Iris pigment epithelial cell (primary cell): ENCODE measurements at regions not wholly inside any gene's neighbourhood (a gene's known extent, or its start where the extent isn't known, plus 50 kb on each side); places are given as distances from the start of the nearest gene placed in this dataset.

Source experiments
- DNase-seq: peaks from one replicate; pipeline ENCODE4 v3.0.0-alpha.2; 2011; ENCODE audit warnings: low read depth

DNA sequence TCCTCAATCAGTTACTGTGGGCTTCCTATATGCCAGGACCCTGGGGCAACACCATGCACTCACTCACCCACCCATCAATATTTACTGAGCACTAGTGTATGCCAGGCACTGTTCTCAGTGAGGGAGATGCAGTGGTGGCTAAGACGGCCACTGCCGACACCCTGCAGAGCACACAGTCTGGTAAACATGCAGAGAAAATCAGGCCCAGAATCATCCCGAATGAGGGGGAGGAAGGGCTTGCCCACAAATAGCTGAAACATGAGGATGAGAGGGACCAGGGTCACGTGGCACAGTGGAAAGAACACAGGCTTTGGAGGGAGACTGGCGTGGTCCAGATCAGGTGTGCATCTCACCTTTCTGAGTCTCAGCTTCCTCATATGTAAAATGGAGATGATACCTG lies 89.2 kb upstream of the IGSF21 start:
- DNase-seq: no peak

DNA sequence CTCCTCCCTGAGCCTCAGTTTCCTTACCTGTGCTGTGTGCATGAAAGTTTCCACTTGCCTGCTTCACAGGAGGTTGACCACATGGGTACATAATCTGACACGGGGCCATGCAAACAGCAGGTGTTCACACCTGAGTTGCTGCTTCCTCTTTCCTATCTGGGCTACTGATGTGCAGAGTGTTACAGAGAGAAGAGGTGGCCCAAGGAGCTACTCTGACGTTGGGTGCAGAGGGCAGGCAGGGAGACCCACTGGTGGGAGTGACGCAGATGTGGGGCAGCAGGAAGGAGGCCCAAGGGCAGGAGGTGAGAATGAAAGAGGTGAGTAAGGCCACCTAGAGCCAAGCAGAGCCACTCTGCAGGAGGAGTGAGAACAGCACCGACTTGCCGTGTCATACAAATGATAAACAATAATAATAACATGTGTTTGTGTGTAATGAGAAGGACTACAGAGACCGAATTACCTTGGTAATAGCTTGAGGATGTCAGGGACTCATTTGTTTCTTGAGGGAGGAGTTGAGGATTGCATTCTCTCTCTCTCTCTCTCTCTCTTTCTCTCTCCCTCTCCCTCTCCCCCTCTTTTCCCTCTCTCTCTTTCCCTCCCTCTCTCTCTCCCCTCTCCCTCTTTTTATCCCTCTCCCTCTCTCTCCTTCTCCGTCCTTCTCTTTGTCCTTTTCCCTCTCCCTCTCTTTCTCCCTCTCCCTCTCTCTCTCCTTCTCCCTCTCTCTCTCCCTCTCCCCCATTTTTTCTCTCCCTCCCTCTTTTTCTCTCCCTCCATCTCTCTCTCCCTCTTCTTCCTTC lies 87.4 kb upstream of the IGSF21 start:
- DNase-seq: no peak

DNA sequence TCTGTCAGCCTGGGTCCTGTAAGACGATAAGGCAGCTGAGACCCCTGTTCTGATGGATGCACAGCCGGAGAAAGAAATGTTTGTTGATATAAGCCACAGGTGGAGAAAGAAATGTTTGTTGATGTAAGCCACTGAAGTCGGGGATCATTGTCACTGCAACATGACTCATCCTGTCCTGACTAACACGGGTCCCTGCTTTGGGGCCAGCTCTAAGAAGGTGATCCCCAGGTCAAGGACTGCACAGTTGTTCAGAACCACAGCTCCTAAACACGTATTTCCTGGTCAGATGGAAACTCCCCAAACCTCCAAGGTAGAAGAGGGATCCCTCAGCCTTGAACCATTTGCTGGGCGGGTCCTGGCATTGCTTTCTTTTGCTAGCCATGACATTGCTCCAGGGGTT lies 86.4 kb upstream of the IGSF21 start:
- DNase-seq: no peak

DNA sequence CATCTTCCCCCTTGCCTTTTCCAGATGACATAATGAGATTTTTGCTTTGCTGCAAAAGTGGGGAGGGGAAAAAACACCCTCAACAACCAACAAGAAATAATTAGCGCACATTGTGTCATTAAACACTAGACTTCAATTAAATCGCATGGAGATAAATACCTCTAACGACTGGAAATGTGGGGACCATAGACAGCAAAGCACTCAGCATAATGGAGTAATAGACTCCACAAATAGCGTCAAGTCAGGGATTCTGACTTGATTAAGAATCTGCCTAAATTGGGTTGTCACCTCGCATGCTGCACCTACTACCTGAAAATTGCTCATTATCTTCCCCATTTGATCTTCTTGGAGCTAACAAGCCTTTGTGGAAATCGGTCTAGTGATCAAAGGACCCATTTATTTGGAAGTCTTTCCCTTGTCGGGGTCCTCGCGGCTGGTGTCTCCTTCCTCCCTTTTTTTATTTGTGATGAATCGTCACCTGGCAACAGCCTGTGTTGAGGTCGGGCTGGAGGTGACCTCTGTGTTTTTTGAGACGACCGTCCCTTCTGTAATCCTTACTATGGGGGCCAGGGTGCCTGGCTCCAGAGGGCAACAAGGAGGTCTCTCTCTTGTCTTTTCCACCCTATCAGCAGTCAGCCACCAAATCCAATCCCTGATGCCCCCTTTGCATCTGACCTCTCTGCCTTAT lies 75.3 kb upstream of the IGSF21 start:
- no peak for DNase-seq

DNA sequence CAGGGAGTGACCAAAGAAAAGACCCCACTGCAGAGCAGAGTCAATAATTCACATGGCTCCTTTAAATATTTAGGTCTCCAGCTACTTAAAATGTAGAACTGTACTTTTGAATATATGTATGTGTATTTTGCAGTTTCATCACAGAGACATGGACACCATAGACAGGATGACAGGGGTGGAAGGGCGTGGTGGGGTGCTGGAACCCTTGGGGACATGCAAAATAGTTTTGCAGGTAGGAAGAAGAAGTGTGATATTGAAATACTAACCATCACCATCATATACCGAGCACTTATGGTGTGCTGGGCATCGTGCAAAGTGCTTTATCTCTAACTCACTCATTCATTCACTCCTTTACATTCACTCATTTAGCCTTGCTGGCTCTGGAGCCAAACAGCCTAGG lies 72.5 kb upstream of the IGSF21 start:
- DNase-seq: no peak

DNA sequence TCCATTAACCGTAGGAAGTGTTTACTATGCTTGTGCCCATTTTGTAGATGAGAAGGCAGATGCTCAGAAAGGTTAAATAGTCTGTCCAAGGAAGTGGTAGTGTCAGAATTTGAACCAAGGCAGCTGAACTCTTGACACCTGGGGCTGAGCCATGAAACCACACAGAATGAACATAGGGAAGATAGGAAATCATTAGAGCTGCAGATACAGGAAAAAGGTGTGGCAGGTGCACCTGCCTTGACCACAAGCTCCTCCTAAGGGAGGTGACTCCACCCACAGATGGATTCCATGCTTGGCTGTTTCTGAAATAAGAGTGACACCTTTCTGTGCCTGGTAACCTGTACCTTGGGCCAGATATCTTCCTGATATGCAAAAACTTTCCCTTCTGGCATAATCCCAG lies 69.9 kb upstream of the IGSF21 start:
- DNase-seq: no peak

DNA sequence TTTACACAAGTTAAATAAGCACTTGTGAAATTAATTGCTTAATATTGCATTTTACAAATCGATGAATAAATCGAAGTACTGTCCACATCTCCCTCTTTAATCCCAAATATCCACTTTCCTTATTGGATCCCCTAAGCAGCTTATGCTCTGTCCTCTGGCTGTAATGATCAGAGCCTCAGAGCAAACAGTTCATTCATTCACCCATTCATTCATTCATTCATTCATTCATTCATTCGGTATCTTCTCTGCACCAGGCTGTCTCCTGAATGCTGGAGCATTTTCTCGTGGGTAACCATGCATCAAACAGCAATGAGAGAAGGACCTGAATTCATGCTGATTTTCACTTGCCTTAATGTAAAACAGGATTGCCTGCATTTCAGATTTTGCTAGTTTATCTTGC lies 69.5 kb upstream of the IGSF21 start:
- no peak for DNase-seq

DNA sequence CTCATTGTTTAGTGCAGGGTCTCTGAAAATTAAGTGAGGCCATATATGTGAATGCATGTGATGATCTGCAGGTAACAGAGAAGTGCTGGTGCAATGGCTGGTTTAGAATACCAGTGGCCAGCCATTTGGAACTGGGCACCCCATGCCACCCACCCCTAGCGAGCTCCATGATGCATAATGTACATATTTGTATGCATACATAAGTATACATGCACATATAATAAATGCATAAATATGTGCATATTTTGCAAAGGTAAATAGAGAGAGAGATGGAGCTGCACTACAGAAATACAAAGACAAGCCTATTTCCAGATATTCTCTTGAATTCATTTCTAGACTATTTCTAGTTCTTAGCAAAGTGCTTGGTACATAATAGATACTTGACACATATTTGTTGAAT lies 68.5 kb upstream of the IGSF21 start:
- no peak for DNase-seq

DNA sequence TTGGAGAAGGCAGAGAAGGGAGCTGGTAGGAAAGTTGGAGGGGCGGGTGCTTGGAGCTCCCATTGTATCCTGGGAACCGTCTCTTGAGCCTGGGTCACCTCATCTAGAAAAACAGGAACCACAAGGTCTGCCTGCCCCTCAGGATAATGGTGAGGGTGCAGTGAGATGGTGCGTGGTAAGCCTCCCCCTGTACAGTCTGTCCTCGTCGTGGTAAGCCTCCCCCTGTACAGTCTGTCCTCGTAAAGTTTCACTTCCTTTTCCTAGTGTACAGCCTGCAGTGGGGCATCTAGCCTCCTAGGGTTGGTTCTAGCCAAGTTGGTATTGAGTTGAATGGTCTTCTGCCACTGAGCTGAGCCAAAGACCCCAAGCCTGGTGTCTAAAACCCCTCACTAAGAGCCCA lies 66.5 kb upstream of the IGSF21 start:
- DNase-seq: no peak

DNA sequence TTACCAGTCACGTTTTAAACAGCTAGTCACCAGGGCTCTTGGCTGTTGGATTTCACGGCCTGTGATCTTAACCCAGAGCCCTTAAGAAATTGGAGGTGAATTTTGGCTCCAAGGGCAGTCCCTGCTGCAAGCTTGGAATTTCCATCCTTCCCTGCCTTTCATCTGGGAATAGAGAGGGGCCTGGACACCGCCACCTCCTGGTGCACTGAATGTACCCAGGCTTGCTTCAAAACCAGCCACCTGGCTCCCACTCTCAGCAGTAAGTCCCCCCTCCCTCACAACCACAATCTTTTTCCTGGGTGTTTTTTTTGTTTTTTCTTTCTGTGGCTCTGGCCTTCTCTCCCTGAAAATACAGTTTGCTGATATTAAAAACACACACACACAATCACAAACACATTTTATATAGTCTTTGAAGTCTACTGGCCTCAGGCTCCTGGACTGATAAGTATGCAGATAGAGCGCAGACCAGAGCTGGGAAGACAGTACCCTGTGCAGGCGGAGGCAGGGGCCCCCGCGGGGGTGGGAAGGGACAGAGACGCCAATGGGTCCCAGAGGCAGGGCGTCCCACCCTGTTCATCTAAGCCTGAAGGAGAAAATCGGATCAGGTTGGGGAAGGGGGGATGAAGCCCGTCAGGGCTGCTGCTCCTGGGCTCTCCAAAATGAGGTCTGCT lies 65.8 kb upstream of the IGSF21 start:
- DNase-seq: no peak

DNA sequence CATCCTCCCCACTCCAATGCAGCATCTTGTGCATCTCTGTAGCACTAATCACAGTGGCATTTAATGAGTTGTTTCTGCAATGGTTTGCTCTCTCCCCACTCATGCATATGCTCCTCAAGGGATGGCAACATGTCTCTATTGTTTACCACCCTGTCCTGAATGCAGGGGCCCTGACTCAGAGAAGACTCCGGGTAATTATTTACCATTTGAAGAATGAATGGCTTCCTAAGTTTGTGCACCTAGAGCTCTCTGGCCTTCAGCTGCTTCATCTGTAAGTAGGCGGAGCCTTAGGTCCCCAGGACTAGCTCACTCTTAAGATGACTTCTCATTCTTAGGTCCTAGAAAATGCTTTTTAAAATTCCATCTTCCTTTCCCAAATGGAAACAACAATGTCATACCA lies 63.7 kb upstream of the IGSF21 start:
- DNase-seq: no peak

DNA sequence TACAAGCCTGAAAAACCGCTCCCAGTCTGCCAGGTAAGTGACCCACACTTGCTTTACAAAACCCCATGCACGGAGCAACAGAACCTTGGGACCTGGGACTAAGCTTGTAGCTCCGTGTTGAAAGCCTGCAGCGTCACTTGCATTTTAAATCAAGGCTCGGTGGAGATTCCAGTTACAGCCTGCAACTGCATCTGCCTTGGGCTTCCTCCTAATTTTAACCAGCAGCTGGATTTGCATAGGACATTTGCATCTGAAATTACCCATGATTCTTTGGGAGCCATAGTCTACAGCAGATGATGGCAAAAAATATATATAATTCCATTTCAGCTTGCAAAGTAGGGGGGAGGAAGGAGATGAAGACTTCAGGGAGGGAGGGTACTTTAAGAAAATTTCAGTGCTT lies 62.4 kb upstream of the IGSF21 start:
- no peak for DNase-seq

DNA sequence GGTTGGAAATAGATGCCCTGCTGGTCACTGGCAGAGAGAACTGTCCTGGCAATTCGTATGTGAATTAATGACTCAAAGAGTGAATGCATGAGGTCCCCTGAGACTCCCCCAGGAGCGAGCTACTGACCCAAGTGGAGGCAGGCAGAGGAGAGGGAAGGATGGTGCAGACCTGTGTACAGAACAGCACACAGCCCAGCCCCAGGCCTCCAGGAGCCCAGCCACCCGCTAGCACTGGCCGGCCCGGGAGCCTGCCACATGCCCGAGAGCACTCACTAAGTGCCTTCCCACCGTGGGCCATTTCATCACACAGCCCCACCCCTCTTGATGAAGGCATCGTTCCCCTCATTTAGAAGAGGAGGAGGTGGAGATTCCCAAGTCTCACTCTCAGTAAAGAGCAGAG lies 62.0 kb upstream of the IGSF21 start:
- DNase-seq: no peak

DNA sequence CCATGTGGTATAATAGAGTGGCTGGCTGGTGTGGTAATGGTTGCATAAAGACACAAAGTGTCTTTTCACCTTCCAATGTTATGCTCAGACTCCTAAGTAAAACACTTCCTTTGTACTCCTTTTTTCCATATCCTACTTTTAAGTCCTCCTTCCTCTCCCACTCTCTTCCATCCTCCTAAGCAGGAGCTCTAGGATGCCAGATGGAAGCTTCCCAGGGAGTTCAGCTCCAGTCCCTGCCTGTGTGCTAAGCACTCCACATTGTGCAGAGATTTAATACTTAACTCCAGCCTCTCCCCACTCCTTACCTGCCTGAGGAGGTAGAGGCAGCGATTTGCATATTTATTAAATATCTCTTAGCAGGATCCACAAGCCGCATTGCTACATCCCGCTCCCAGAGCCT lies 60.5 kb upstream of the IGSF21 start:
- DNase-seq: no peak

DNA sequence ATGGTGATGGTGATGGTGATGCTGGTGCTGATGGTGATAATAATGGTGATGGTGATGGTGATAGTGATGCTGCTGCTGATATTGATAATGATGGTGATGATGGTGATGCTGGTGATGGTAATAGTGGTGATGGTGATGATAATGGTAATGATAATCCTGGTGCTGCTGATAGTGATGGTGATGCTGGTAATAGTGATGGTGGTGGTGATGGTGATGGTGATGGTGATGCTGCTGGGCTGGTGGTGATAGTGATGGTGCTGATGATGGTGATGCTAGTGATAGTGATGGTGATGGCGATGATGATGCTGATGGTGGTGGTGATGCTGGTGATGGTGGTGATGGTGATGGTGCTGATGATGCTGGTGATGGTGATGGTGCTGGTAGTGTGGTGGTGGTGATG lies 58.4 kb upstream of the IGSF21 start:
- no peak for DNase-seq

DNA sequence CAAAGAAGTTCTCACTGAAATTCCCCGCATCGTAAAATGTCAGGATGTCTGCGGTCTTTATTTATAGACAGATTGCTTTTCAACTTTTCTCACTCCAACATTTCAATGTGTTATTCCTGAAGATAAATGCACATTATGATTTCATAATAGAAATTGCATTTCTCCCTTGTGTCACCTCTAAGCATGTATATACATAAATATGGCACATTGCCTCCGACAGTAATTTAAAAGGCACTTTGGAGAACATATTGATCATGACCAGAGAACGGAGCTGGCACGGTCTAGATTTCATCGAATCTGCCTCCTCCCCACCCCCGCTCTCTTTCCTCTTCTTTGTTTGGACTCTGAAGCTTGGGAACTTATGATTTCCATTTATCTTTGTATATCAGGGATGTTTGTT lies 54.9 kb upstream of the IGSF21 start:
- DNase-seq: no peak

DNA sequence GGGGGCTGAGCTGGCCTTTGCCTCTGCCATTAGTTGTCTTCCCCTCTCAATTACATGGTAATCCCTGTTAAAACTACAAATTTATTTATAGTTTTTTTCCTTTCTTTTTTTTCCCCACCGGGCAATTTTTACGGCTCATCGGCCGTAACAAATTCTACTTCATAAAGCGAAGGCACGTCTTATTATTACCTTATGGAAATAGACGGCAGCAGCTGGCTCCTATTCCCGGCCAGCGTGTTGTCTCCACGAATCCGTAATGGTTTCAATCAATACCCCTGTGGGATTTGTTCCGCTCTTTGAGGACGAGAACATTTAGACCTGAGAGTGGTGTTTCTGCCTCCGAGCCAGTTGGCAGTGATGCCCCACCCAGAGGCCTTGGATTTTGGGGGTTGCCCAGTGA lies 52.4 kb upstream of the IGSF21 start:
- DNase-seq: no peak

DNA sequence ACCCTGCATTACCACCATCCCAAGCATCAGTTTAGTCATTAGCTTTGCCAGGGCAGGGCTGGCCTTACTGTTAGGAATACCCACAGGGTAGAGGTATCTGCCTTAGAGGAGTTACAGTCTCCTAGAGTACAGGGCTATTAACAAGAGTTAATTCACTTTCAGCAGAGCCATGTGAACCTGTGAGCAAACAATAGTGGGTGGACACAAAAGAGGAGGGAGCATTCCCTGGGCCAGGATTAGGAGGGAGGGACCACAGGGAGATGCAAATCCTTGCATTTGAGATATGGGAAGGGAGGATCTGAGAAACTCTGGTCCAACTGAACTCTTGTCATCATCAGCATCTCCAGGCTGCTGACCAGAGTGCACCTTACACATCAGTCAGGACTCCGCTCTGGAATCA lies 51.1 kb upstream of the IGSF21 start:
- no peak for DNase-seq

DNA sequence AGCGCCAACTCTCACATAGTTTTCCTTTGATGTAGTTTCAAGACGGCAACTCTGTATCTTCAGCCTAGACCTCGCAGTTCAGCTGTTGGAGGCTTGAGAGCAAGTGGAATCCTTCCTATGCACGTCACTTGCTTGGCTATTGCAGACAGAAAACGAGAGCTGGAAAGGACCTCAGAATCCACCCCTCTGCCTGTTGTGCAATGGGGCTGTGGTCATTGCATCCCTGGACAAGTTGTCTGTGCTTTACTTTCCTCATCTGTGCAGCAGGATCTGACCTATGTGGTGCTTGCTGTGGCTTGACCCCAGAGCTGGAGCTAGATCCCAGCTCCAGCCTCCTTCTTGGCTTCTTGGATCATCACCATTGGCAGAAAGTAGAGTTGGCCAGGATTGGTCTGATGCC lies 50.0 kb upstream of the IGSF21 start:
- no peak for DNase-seq
